Panc1 (cell line): ENCODE measurements at regions not wholly inside any gene's neighbourhood (a gene's known extent, or its start where the extent isn't known, plus 50 kb on each side); places are given as distances from the start of the nearest gene placed in this dataset.

Experiments
- ATAC-seq: fragments of 200-7000 bp; cut with Tn5 transposase; 2 replicates; pipeline ENCODE4 v1.9.1; 2020; ENCODE audit warnings: mild to moderate bottlenecking, moderate library complexity
- BruUV-seq: library from RNA; stranded (reverse); fragments of 400-500 nt; replicated peaks from 2 replicates; lab custom pipeline; 2021; lab: Mats Ljungman, UMichigan
- CTCF ChIA-PET: fragments of 300-600 bp; sonication (Branson Sonifier 250); formaldehyde crosslinking; loops from one replicate; lab custom pipeline; 2022; ENCODE audit warnings: antibody characterized with exemption; lab: Charles Lee
- POLR2A ChIA-PET: fragments of 300-600 bp; sonication (Branson Sonifier 250); formaldehyde crosslinking; loops from one replicate; lab custom pipeline; 2022; ENCODE audit warnings: antibody characterized with exemption; lab: Charles Lee
- DNase-seq: peaks from one replicate; pipeline ENCODE4 v3.0.0-alpha.2; 2010; ENCODE audit warnings: low read depth, low spot score
- H3K27ac ChIP-seq: 2 replicates; pipeline ENCODE4 v1.5.1; 2011; ENCODE audit warnings: mild to moderate bottlenecking, low read length, inconsistent platforms
- H3K27me3 ChIP-seq: fragments of 200-500 bp; sonication (Bioruptor generic); 2 replicates; pipeline ENCODE4 v1.6.0; 2014; ENCODE audit warnings: low read length, inconsistent platforms; ENCODE audit not compliant: control insufficient read depth, insufficient read depth
- H3K36me3 ChIP-seq: fragments of 200-500 bp; sonication (Bioruptor generic); 2 replicates; pipeline ENCODE4 v1.5.1; 2014; ENCODE audit warnings: inconsistent platforms, mild to moderate bottlenecking, low read length, moderate library complexity; ENCODE audit not compliant: control insufficient read depth, insufficient read depth
- H3K4me1 ChIP-seq: 2 replicates; pipeline ENCODE4 v1.5.1; 2011; ENCODE audit warnings: inconsistent platforms, mild to moderate bottlenecking, low read length, moderate library complexity; ENCODE audit not compliant: control insufficient read depth, insufficient read depth
- H3K4me3 ChIP-seq, 2 experiments: 2 replicates each; pipeline ENCODE4 v1.5.1; 2011 to 2012; ENCODE audit warnings: low read depth in 2 of 2, low read length in 2 of 2, mild to moderate bottlenecking in 2 of 2, inconsistent platforms in 1 of 2, moderate library complexity in 1 of 2
- H3K9me3 ChIP-seq: fragments of 200-500 bp; sonication (Bioruptor generic); 2 replicates; pipeline ENCODE4 v1.5.1; 2014; ENCODE audit warnings: low read depth, mild to moderate bottlenecking, inconsistent platforms, low read length, moderate library complexity; ENCODE audit not compliant: control insufficient read depth, insufficient read depth
- CTCF ChIP-seq: fragments of 450-650 bp; IDR thresholded peaks from 2 replicates; pipeline ENCODE4 v1.5.1; 2017; ENCODE audit warnings: mild to moderate bottlenecking
- POLR2AphosphoS5 ChIP-seq: IDR thresholded peaks from 2 replicates; pipeline ENCODE4 v1.6.1; 2012; ENCODE audit warnings: mild to moderate bottlenecking, low read depth, low read length, moderate library complexity
- REST ChIP-seq, 2 experiments: IDR thresholded peaks; 2 replicates each; pipeline ENCODE4 v1.6.1; 2011 to 2012; ENCODE audit warnings: low read depth in 2 of 2, control low read depth in 1 of 2, low read length in 1 of 2, mild to moderate bottlenecking in 1 of 2, moderate library complexity in 1 of 2; ENCODE audit not compliant: insufficient read depth in 1 of 2
- SIN3A ChIP-seq: IDR thresholded peaks from 2 replicates; pipeline ENCODE4 v1.6.1; 2012; ENCODE audit warnings: low read depth, mild to moderate bottlenecking, low read length, moderate library complexity, borderline replicate concordance; ENCODE audit not compliant: insufficient read depth
- TCF7L2 ChIP-seq: IDR thresholded peaks from 2 replicates; pipeline ENCODE4 v1.6.1; 2011; ENCODE audit warnings: mild to moderate bottlenecking, low read depth, low read length, inconsistent platforms
- in situ Hi-C: cut with HindIII; loops from 2 replicates; pipeline ENCODE4 v1.10.0; 2016; ENCODE audit warnings: low sequenced_read_pairs, low pct_unique_long_range_greater_than_20kb
- intact Hi-C: fragments of 100-400 bp; cut with micrococcal nuclease; formaldehyde crosslinking; loops from one replicate; pipeline ENCODE4 v1.10.0; 2022; ENCODE audit not compliant: unreplicated experiment

GRCh38 chr10:62721687-62722086 lies 82.8 kb upstream of the ADO start:
- no peak for TF ChIP-seq TCF7L2
- TF ChIP-seq CTCF, result no peak
- TF ChIP-seq REST (IDR thresholded peaks at IDR 0.05; ENCODE audit: insufficient read depth in 1 of 2, low read depth in 2 of 2, low read length in 1 of 2), result no peak
- no peak for TF ChIP-seq POLR2AphosphoS5
- TF ChIP-seq SIN3A, result no peak
- in situ Hi-C loops, result no loop called here

DNA sequence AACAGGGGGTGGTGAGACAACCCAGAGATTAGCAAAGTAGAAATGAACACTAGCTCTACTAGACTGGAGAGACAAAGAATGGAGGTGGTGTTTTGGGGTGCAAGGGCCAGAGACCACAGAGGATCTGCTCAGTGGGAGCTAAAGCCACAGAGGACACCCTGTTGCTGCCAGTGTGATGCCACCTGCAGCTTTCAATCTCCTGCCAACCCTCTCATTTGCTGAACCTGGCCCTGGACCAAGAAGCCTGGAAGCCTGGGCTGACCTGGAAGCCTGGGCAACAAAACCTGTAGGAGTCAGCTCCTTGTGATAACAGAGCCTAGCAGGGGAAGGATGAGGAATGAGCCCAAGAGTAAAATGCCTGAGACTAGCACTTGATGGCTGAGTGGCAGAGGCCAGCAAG lies 81.1 kb upstream of the ADO start:
- Histone ChIP-seq H3K9me3 (no peaks in the 10 kb centered on the region), H3K4me3 (no peak overlapping the region), H3K4me1 (no peaks in the 10 kb centered on the region), H3K27me3 (peaks cover 42% of the 10 kb centered on the region), H3K27ac (no peak overlapping the region), H3K36me3 (no peaks in the 10 kb centered on the region)
- POLR2A ChIA-PET, result no interaction called here
- intact Hi-C loops, result no loop called here
- ATAC-seq (no peak), DNase-seq (no peak)
- no TSS peak for BruUV-seq
- CTCF ChIA-PET, result no interaction called here
- in situ Hi-C loops, result no loop called here
- no peak for TF ChIP-seq CTCF
- no peak for TF ChIP-seq SIN3A
- TF ChIP-seq TCF7L2, result no peak
- TF ChIP-seq REST (IDR thresholded peaks at IDR 0.05; ENCODE audit: insufficient read depth in 1 of 2, low read depth in 2 of 2, low read length in 1 of 2), result no peak
- no peak for TF ChIP-seq POLR2AphosphoS5

More at GRCh38 chr10:62721687-62722086, 82.8 kb upstream of the ADO start:
- intact Hi-C loops, result no loop called here
- H3K4me3 ChIP-seq, result no peak overlapping the region
- no peak for DNase-seq
- H3K4me1 ChIP-seq, result no peaks in the 10 kb centered on the region
- peaks cover 33% of the 10 kb centered on the region for H3K27me3 ChIP-seq
- H3K9me3 ChIP-seq, result no peaks in the 10 kb centered on the region
- POLR2A ChIA-PET, result no interaction called here
- no peak for ATAC-seq
- no peaks in the 10 kb centered on the region for H3K36me3 ChIP-seq
- no TSS peak for BruUV-seq
- no peak overlapping the region for H3K27ac ChIP-seq
- CTCF ChIA-PET, result no interaction called here
